CD4-positive, alpha-beta T cell treated with Interleukin-2 at 100 ng/mL for 4 hours (primary cell): ENCODE measurements at regions not wholly inside any gene's neighbourhood (a gene's known extent, or its start where the extent isn't known, plus 50 kb on each side); places are given as distances from the start of the nearest gene placed in this dataset.

Experiments used
- DNase-seq: peaks from one replicate; pipeline ENCODE4 v3.0.0-alpha.2; 2020; ENCODE audit warnings: low spot score

- DNase-seq: no peak
Measured at GRCh38 chr19:31601855-31602254, 252.6 kb upstream of the TSHZ3 start.

DNA sequence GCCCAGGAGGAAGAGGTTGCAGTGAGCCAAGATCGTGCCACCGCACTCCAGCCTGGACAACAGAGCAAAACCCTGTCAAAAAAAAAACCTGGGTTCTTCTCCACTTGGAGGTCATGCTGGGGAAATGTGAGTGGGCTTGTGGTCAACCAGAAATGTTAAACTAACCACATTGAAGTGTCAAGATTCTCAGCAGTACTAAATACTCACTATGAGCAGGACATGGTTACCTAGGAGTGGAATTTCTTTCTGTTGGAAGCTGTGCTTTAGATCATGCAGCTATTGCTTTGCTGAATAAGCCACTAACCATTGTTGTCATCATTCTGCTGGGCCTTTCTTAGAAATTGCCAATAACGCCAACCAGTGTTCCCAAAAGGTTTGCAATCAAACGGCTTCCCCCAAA, 253.3 kb upstream of the TSHZ3 start:
- DNase-seq: no peak

DNA sequence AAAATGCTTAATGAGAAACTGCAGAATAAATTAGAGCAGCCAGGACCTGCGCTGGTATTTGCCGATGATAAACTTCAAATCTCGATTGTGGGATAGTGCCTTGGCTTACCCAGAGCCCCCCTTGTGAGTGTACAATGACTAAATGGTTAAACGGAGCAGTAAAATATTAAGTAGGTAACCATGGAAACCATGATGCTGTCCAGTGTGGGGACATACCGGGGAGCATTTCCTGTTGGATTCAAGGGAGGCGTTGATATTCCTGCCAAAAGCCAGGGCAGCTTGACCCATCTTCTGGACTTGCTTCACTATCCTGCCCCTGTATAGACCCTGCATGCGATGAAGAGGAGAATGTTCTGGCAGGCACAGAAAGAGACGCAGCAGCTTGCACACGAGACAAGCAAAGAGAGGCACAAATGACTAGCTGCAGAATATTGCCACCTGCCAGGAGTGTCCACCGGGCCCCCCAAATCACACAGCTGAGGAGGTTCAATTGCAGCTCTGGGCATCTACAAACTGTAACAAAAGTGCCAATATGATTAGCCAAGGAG, 255.3 kb upstream of the TSHZ3 start:
- no peak for DNase-seq

- DNase-seq: no peak
Measured at GRCh38 chr19:31610018-31610417, 260.8 kb upstream of the TSHZ3 start.

DNA sequence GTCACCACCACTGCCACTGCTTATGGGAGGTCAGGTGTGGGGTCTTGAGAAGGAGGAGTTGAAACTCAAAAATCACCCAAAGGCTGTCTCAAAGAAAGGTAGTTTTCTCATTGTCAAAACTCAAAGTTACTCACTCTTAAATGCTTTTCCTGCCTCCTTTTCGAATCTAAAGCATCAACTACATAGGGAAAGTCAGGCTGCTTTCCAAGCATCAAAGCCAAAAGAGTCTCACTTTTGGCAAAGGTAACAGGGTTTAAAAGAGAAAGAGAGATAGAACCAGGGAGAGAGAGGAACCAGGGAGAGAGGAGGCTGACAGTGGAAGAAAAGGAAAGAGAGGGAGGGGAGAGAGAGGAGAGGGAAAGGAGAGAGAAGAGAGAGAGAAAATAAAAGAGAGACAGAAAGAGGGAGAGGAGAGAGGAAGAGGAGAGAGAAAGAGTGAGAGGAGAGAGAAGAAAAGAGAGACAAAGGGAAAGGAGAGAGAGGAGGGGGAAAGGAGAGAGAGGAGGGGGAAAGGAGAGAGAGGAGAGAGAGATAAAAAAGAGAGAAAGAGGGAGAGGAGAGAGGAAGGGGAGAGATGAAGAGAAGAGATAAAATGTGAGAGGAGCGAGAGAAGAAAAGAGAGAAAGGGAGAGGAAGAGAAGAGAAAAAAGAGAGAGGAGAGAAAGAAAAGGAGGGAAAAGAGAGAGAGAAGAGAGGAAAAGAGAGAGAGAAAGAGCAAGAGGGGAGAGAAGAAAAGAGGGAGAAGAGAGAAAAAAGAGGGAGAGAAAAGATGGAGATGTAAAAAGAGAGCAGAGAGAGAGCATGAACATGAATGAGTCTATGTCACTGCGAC, 262.0 kb upstream of the TSHZ3 start:
- no peak for DNase-seq

DNA sequence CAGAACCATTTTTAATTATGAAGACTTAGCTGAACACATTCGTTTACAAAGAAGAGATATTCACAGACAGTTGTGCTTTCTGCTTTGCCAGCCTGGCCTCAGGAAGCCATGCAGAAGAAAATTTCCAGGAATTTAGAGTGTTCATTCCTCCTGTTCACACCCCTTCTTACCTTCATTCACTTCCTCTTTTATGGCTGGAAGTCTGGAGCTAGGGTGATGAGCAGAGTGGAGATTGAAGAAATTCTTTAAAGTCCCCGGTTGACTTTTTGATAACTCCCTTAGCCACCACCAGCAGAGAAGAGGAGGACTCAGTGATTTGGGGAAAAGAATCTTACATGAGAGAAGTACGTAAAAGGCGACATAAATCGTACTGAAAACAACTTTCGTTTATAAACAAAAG, 263.6 kb upstream of the TSHZ3 start:
- DNase-seq: no peak

DNA sequence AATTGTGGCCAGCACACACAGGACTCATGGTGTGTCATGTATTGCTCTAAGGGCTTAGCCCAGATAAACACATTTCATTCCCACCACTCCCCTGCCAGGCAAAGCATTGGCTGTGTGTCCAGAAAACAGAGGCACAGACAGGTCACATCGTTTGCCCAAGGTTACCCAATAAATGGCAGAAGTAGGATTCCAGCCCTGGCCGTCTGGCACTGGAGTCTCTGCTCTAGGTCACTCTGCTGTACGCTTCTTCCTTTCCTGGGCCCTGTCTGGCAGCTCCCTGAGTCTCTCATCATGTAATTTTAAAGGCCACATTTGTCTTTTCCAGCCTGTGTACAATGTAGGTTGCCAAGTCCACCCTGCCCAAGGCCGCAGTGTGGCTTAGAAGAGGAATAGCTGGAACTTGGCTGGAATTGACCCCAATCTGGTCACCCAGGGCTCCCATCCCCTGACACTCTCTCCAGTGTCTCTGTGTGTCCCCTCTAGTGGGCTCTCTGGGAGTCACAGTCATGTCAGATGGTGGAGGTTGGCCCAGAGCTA, 264.5 kb upstream of the TSHZ3 start:
- DNase-seq: no peak

DNA sequence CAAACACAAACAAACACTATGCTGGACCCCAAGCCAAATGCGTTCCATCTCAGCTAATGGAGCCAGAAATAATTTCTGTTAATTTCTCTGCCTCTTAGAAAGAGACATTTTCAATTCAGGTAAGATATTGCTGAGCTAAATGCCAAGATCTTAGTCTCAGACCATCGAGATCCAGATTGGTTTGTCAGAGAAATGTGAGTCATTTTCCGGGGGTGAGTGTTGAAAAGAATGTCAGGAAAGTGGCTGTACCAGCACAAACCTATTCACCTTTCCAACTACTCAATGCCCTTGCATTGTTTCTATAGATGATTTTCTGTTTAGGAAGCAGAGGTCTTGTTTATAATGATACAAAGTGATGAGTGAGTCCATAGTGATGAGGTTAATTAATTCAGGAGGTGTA, 266.8 kb upstream of the TSHZ3 start:
- no peak for DNase-seq

- no peak for DNase-seq
Measured at GRCh38 chr19:31617010-31617585, 267.9 kb upstream of the TSHZ3 start.

DNA sequence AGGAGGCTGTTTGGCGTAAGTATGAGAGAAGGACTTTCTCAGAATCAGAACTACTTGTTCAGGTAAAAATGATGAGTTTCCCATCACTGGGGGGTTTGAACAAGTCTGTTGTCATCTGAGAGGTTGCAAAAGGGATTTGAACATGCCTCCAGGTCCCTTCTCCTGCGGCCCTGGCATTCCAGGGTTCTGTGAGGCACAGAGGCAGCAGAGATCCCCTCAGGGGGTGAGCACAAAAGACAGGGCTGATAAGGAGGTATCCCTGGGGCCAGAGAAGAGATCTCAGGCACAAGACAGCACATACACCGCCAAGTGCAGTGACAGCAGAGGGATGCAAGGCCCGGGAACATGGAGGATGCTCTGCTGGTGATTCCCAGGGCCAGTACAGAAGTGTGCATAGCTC, 275.8 kb upstream of the TSHZ3 start:
- DNase-seq: no peak

DNA sequence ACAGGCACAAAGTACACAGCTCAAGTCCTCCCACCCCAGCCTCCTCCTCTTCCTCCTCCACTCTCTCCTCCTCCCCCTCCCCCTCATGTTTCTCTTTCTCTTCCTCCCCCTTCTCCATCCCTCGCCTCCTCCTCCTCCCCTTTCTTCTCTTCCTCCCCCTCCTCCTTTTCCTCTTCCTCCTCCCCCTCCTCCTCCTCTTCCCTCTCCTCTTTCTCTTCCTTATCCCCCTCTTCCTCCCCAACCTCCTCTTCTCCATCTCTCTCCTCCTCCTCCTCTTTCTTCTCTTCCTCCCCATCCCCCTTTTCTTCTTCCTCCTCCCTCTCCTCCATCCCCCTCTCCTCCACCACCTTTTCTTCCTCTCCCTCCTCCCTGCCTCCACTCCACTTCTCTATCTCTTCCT, 276.3 kb upstream of the TSHZ3 start:
- no peak for DNase-seq

DNA sequence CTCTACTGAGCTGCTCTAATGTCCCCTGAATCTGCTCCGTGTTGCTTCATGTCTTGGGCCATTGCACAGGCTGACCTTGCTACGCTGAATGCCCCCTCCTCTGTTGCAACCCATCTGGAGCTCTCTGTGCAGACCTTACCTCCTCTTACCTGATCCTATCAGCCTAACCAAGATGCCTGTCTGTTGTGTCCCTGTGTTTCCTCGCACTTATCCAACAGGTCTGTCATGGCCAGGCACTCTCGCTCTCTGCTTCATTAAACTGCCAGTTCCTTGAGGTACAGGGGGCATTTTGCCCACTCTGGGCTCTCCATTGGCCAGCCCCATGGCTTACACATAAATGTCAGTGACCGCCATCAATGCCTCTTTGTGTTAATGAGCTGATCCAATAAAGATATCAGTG, 277.7 kb upstream of the TSHZ3 start:
- DNase-seq: no peak

DNA sequence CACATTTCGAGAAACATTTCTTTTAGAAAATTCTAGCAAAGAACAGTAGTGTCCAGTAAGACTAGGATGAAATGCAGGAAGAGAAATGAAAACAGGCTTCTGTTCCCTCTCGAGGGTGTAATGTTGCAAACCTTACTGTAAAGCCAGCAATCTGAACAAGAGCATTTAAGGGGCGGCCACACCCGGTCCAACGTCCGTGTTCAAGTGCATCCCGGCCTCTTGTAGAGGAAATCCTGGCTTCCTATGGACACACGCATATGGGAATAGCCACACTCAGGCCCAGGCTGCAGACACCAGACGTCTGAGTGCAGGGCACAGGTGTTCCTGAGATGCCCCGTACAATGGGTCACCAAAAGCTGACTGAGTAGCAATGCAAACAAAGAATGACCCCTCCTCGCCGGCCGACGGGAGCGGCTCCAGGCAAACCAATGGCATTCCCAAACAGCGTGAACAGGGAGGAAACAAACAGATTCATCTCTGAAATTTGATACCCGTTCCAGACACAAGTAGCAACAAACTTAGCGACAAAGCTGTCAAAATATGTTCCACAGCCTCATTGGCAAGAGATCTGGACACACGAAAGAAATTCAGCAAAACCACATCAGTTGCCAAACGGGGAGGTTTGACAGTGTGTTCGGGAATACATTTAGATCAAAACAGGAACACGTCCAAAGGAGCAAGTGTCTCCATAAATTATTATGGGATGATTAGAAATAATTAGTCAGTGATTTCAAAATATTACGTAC, 278.6 kb upstream of the TSHZ3 start:
- no peak for DNase-seq

DNA sequence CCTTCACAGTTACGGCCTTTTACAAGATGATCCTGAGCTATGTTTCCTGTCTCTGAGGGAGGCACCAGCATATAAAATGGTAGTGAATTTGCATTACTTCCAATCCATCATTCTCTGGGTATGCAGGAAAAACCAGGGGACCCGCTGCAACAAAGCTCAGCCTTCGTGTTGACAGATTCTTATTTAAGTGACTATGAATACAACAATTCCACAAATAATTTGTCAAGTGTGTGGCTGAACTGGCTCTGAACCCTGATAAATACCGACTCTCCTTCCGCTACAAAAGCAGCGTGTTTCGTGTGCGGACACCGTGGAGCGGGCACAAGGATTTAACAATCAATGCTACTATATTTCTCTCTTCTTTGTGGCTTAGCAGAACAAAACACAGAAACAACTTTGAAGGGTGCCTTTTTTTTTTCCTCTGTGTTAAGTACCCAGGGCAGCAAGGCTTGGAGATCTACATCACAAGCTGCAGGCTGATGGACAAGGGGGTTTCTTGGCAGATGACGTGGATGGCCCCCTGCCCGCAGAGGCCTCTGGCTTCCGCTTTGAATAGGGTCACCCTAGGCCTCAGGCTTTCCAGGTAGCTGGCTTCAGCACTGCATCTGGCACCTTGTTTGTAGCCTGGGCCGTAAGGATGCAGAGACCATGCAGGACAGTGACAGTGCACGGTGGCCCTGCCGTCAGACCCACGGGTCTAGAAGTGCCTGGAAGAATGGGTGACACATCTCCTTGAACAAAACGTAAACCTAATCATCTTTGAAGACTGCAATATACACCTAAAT, 280.5 kb upstream of the TSHZ3 start:
- no peak for DNase-seq

- DNase-seq: no peak
Measured at GRCh38 chr19:31633014-31633413, 283.8 kb upstream of the TSHZ3 start.

GRCh38 chr19:31639306-31639705, 290.1 kb upstream of the TSHZ3 start:
- no peak for DNase-seq

DNA sequence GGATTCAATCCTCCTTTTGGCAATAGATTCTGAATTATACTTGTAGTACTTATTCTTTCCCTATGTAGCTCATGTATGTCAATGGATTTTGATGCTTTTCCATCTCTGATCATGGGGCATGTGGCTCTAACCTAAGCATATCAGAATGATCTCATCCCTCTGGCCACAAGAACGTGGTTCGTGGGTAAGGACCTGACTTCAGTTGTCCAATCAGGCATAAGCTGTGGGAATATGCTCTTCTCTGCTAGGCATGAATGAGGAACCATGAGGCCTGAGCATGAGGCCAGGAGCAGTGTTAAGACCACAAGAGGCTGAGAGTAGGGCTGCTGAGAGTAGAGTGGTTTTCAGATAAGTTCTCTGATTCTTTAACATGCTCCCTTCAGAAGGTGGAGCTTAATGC, 292.4 kb upstream of the TSHZ3 start:
- no peak for DNase-seq

- DNase-seq: no peak
Measured at GRCh38 chr19:31648347-31648746, 299.1 kb upstream of the TSHZ3 start.

DNA sequence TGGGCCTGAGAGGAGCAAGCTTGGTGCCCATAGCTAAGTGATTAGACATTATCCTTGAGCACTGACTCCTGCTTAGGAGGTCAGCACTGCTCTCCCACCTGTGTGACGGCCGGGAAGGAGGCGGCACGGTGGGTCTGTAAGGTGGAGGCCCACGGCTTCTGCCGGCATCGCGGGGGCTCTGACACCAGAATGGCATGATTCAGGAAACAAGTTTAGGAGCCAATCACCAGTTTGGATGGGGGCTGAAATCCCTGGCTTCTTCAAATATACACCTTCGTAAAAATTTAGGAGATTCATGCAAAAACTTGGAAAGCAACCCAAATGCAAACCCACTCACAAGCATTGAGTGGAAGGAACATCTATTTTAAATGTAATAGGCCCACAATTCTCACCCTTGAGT, 307.3 kb upstream of the TSHZ3 start:
- DNase-seq: no peak

GRCh38 chr19:31658993-31659896, 310.0 kb upstream of the TSHZ3 start:
- DNase-seq: no peak

DNA sequence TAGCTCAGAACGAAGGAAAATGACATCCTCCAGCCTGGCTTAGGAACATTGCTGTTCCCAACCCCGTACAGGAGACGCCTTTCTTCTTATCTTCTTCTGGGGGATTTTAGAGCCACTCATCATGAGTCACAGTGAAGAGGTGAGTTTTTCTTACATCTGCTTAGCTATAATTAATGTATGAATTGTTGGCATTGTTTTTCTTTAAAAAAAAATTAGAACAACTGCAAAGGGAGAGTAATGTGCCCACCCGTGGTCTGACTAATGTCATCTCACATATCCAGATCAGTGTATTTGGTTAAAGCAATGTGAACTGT, 310.6 kb upstream of the TSHZ3 start:
- no peak for DNase-seq
